Mesenchymal stem cell (in vitro differentiated cells and primary cell): ENCODE measurements at regions not wholly inside any gene's neighbourhood (a gene's known extent, or its start where the extent isn't known, plus 50 kb on each side); places are given as distances from the start of the nearest gene placed in this dataset.

ENCODE experiments used
- DNase-seq: peaks from one replicate; pipeline ENCODE4 v3.0.0-alpha.2; 2013
- H2AFZ ChIP-seq: one replicate; pipeline ENCODE4 v1.6.1; 2013; ENCODE audit warnings: low read depth, mild to moderate bottlenecking, control low read depth, inconsistent platforms, low read length, moderate library complexity
- H2AK5ac ChIP-seq: 2 replicates; pipeline ENCODE4 v1.6.1; 2013; ENCODE audit warnings: low read length, moderate library complexity, mild to moderate bottlenecking, inconsistent platforms; ENCODE audit not compliant: severe bottlenecking
- H2BK120ac ChIP-seq: one replicate; pipeline ENCODE4 v1.6.1; 2013; ENCODE audit warnings: low read depth, mild to moderate bottlenecking, inconsistent platforms, low read length, moderate library complexity
- H2BK12ac ChIP-seq, 2 experiments: one replicate each; pipeline ENCODE4 v1.6.1; 2013; ENCODE audit warnings: inconsistent platforms in 2 of 2, low read length in 2 of 2, mild to moderate bottlenecking in 2 of 2, moderate library complexity in 2 of 2, control low read depth in 1 of 2
- H2BK15ac ChIP-seq: one replicate; pipeline ENCODE4 v1.6.1; 2013; ENCODE audit warnings: mild to moderate bottlenecking, low read depth, inconsistent platforms; ENCODE audit not compliant: poor library complexity, severe bottlenecking
- H2BK5ac ChIP-seq: 2 replicates; pipeline ENCODE4 v1.6.1; 2013; ENCODE audit warnings: low read depth, mild to moderate bottlenecking, low read length, control low read depth, inconsistent platforms; ENCODE audit not compliant: poor library complexity, severe bottlenecking
- H3K14ac ChIP-seq, 2 experiments: one replicate each; pipeline ENCODE4 v1.6.1; 2013; ENCODE audit warnings: inconsistent platforms in 2 of 2, low read length in 2 of 2, control low read depth in 1 of 2, mild to moderate bottlenecking in 1 of 2, moderate library complexity in 1 of 2
- H3K18ac ChIP-seq, 2 experiments: one replicate each; pipeline ENCODE4 v1.6.1; 2013; ENCODE audit warnings: inconsistent platforms in 2 of 2, low read length in 2 of 2, control low read depth in 1 of 2, low read depth in 1 of 2, mild to moderate bottlenecking in 1 of 2
- H3K23ac ChIP-seq, 2 experiments: one replicate each; pipeline ENCODE4 v1.6.1; 2013; ENCODE audit warnings: inconsistent platforms in 2 of 2, low read length in 2 of 2, mild to moderate bottlenecking in 2 of 2, moderate library complexity in 2 of 2, control low read depth in 1 of 2
- H3K27ac ChIP-seq: 2 replicates; pipeline ENCODE4 v1.5.1; 2013; ENCODE audit warnings: mild to moderate bottlenecking, moderate library complexity, low read length, control low read depth, inconsistent platforms; ENCODE audit not compliant: poor library complexity, severe bottlenecking
- H3K27me3 ChIP-seq, 2 experiments: 2 replicates each; pipeline versions ENCODE4 v1.6.1 to v1.7.0; 2013; ENCODE audit warnings: low read length in 2 of 2, mild to moderate bottlenecking in 2 of 2, moderate library complexity in 2 of 2, control low read depth in 1 of 2, inconsistent platforms in 1 of 2; ENCODE audit not compliant: control insufficient read depth in 1 of 2, insufficient read depth in 1 of 2
- H3K36me3 ChIP-seq, 2 experiments: 2 replicates each; pipeline versions ENCODE4 v1.6.1 to v1.7.0; 2013; ENCODE audit warnings: low read length in 2 of 2, control low read depth in 1 of 2, inconsistent platforms in 1 of 2, low read depth in 1 of 2, mild to moderate bottlenecking in 1 of 2; ENCODE audit not compliant: insufficient read depth in 2 of 2, control insufficient read depth in 1 of 2
- H3K4ac ChIP-seq, 2 experiments: one replicate each; pipeline ENCODE4 v1.6.1; 2013; ENCODE audit warnings: inconsistent platforms in 2 of 2, low read length in 2 of 2, mild to moderate bottlenecking in 2 of 2, moderate library complexity in 2 of 2, control low read depth in 1 of 2, low read depth in 1 of 2
- H3K4me1 ChIP-seq: 2 replicates; pipeline ENCODE4 v1.6.1; 2013; ENCODE audit warnings: low read depth, low read length, control low read depth; ENCODE audit not compliant: control insufficient read depth, insufficient read depth
- H3K4me2 ChIP-seq: 2 replicates; pipeline ENCODE4 v1.6.1; 2013; ENCODE audit warnings: low read length, mild to moderate bottlenecking, inconsistent platforms; ENCODE audit not compliant: poor library complexity, severe bottlenecking
- H3K4me3 ChIP-seq, 2 experiments: 2 replicates each; pipeline versions ENCODE4 v1.5.1 to v1.7.0; 2013; ENCODE audit warnings: low read length in 2 of 2, mild to moderate bottlenecking in 2 of 2, control low read depth in 1 of 2, low read depth in 1 of 2; ENCODE audit not compliant: insufficient read depth in 1 of 2
- H3K79me1 ChIP-seq: replicated peaks from 2 replicates; pipeline ENCODE4 v1.6.1; 2013; ENCODE audit warnings: mild to moderate bottlenecking, control low read depth, low read length, inconsistent platforms; ENCODE audit not compliant: poor library complexity, severe bottlenecking
- H3K9ac ChIP-seq: 2 replicates; pipeline ENCODE4 v1.7.0; 2013; ENCODE audit warnings: mild to moderate bottlenecking, low read length, moderate library complexity
- H3K9me3 ChIP-seq: 2 replicates; pipeline ENCODE4 v1.7.0; 2013; ENCODE audit warnings: mild to moderate bottlenecking, low read length; ENCODE audit not compliant: control insufficient read depth
- H4K8ac ChIP-seq: one replicate; pipeline ENCODE4 v1.6.1; 2013; ENCODE audit warnings: inconsistent platforms, mild to moderate bottlenecking, low read length, moderate library complexity
- H4K91ac ChIP-seq: one replicate; pipeline ENCODE4 v1.6.1; 2013; ENCODE audit warnings: mild to moderate bottlenecking, low read length, inconsistent platforms
- WGBS: methylation state at CpG from one replicate; pipeline ENCODE4 v1.1.7; 2013; ENCODE audit warnings: mixed read lengths; 5-methylcytosine and 5-hydroxymethylcytosine counted together

- H4K8ac ChIP-seq: no peak overlapping the region
- no peak overlapping the region for H2BK15ac ChIP-seq
- no peak overlapping the region for H3K4ac ChIP-seq
- no peak overlapping the region for H3K14ac ChIP-seq
- DNase-seq: no peak
- H2AFZ ChIP-seq: no peak overlapping the region
- no peak overlapping the region for H2AK5ac ChIP-seq
- H3K9me3 ChIP-seq: no peaks in the 10 kb centered on the region
- H3K36me3 ChIP-seq: no peaks in the 10 kb centered on the region
- no peak overlapping the region for H3K4me3 ChIP-seq
- WGBS: 95% methylated on average over 1 of the region's 1 CpG
- H2BK120ac ChIP-seq: no peak overlapping the region
- H3K4me1 ChIP-seq: no peaks in the 10 kb centered on the region
- H2BK12ac ChIP-seq: no peak overlapping the region
- no peak overlapping the region for H3K4me2 ChIP-seq
- no peak overlapping the region for H4K91ac ChIP-seq
- no peak overlapping the region for H3K27ac ChIP-seq
- no peaks in the 10 kb centered on the region for H3K79me1 ChIP-seq
- H3K18ac ChIP-seq: no peak overlapping the region
- H2BK5ac ChIP-seq: no peak overlapping the region
- H3K9ac ChIP-seq: no peak overlapping the region
- H3K27me3 ChIP-seq: no peaks in the 10 kb centered on the region
- H3K23ac ChIP-seq: no peak overlapping the region
These were observed 89.5 kb upstream of the HEY2 start for GRCh38 chr6:125659887-125660286.

GRCh38 chr6:125662296-125662695 lies 87.1 kb upstream of the HEY2 start:
- no peak overlapping the region for H3K23ac ChIP-seq
- H4K8ac ChIP-seq: no peak overlapping the region
- no peak overlapping the region for H3K18ac ChIP-seq
- H2BK5ac ChIP-seq: no peak overlapping the region
- H3K4me1 ChIP-seq: no peaks in the 10 kb centered on the region
- H3K4me3 ChIP-seq: peak overlapping the region in 1 of 2 experiments; percentile 55
- no peak overlapping the region for H2BK15ac ChIP-seq
- H3K4me2 ChIP-seq: no peak overlapping the region
- no peak overlapping the region for H3K4ac ChIP-seq
- no peak overlapping the region for H3K27ac ChIP-seq
- DNase-seq: no peak
- no peak overlapping the region for H2AFZ ChIP-seq
- no peak overlapping the region for H4K91ac ChIP-seq
- no peak overlapping the region for H3K14ac ChIP-seq
- H2BK12ac ChIP-seq: no peak overlapping the region
- 81% methylated on average over 2 of the region's 4 CpGs for WGBS
- no peaks in the 10 kb centered on the region for H3K79me1 ChIP-seq
- H3K9me3 ChIP-seq: no peaks in the 10 kb centered on the region
- H2AK5ac ChIP-seq: no peak overlapping the region
- H3K9ac ChIP-seq: no peak overlapping the region
- no peak overlapping the region for H2BK120ac ChIP-seq
- H3K27me3 ChIP-seq: no peaks in the 10 kb centered on the region
- no peaks in the 10 kb centered on the region for H3K36me3 ChIP-seq

GRCh38 chr6:125665295-125665814 lies 84.1 kb upstream of the HEY2 start:
- Histone ChIP-seq H2BK120ac (no peak overlapping the region), H3K14ac (no peak overlapping the region), H2AFZ (no peak overlapping the region), H3K27me3 (peaks cover 0 to 10% of the 10 kb centered on the region in 2 experiments), H2AK5ac (no peak overlapping the region), H3K4me2 (no peak overlapping the region), H3K36me3 (no peaks in the 10 kb centered on the region), H3K4ac (no peak overlapping the region), H3K79me1 (no peaks in the 10 kb centered on the region), H3K9me3 (no peaks in the 10 kb centered on the region), H3K4me3 (no peak overlapping the region), H3K9ac (no peak overlapping the region), H3K23ac (no peak overlapping the region), H2BK5ac (no peak overlapping the region), H3K4me1 (no peaks in the 10 kb centered on the region), H2BK12ac (no peak overlapping the region), H2BK15ac (no peak overlapping the region), H3K18ac (no peak overlapping the region), H4K8ac (no peak overlapping the region), H4K91ac (no peak overlapping the region), H3K27ac (no peak overlapping the region)
- 88% methylated on average over 5 of the region's 5 CpGs for WGBS
- no peak for DNase-seq

- Histone ChIP-seq H3K4me1 (no peaks in the 10 kb centered on the region), H2AK5ac (no peak overlapping the region), H3K4ac (no peak overlapping the region), H3K9ac (no peak overlapping the region), H3K27ac (no peak overlapping the region), H3K23ac (no peak overlapping the region), H2AFZ (no peak overlapping the region), H3K36me3 (no peaks in the 10 kb centered on the region), H2BK15ac (no peak overlapping the region), H2BK5ac (no peak overlapping the region), H3K9me3 (no peaks in the 10 kb centered on the region), H2BK12ac (no peak overlapping the region), H2BK120ac (no peak overlapping the region), H3K18ac (no peak overlapping the region), H4K91ac (no peak overlapping the region), H3K4me2 (no peak overlapping the region), H3K14ac (no peak overlapping the region), H3K4me3 (no peak overlapping the region), H3K79me1 (no peaks in the 10 kb centered on the region), H4K8ac (no peak overlapping the region), H3K27me3 (peaks cover 0 to 16% of the 10 kb centered on the region in 2 experiments)
- DNase-seq: no peak
- 94% methylated on average over 3 of the region's 6 CpGs for WGBS
These were observed 82.1 kb upstream of the HEY2 start for GRCh38 chr6:125667326-125667725.
